ENCODE measurements at regions not wholly inside any gene's neighbourhood (a gene's known extent, or its start where the extent isn't known, plus 50 kb on each side); places are given as distances from the start of the nearest gene placed in this dataset.

DNA sequence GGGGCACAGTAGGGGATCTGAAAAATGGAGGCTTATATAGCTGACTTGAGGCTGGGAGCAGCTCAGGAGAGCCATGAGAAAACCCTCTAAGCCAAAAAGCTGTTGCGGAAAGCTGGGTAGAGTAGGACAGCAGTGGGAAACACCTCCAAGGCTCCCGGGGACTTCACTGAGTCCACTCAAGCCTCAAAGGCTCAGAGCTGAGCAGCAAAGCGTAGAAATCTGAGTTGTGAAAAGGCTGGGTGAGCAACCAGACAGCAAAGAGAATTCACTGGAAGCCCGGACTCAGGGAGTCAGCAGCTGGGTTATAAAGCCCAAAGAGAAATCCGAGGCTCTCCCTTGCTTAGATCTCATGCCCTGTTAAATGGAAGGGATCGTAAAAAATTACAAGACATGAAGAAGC is 905.0 kb downstream of the EFNB2 start (continued):
- TF ChIP-seq, protein P1, sequence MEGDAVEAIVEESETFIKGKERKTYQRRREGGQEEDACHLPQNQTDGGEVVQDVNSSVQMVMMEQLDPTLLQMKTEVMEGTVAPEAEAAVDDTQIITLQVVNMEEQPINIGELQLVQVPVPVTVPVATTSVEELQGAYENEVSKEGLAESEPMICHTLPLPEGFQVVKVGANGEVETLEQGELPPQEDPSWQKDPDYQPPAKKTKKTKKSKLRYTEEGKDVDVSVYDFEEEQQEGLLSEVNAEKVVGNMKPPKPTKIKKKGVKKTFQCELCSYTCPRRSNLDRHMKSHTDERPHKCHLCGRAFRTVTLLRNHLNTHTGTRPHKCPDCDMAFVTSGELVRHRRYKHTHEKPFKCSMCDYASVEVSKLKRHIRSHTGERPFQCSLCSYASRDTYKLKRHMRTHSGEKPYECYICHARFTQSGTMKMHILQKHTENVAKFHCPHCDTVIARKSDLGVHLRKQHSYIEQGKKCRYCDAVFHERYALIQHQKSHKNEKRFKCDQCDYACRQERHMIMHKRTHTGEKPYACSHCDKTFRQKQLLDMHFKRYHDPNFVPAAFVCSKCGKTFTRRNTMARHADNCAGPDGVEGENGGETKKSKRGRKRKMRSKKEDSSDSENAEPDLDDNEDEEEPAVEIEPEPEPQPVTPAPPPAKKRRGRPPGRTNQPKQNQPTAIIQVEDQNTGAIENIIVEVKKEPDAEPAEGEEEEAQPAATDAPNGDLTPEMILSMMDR (IDR thresholded peaks at IDR 0.05; ENCODE audit: control extremely low read depth in 1 of 3, insufficient read depth in 1 of 3, low read depth in 1 of 3, low read length in 3 of 3): no peak
